GM21447 (cell line): ENCODE measurements at regions not wholly inside any gene's neighbourhood (a gene's known extent, or its start where the extent isn't known, plus 50 kb on each side); places are given as distances from the start of the nearest gene placed in this dataset.
A peak's percentile ranks its signal among the peaks of the same experiment; 100 is the strongest.
"Not testable (repeated sequence)": the region's sequence is repeated elsewhere in the genome, so short reads cannot be mapped to it uniquely, and the experiment has no call there.

Source experiments
- ATAC-seq: cut with Tn5 transposase; IDR thresholded peaks from one replicate; pipeline ENCODE4 v1.9.1; 2021; ENCODE audit not compliant: unreplicated experiment

DNA sequence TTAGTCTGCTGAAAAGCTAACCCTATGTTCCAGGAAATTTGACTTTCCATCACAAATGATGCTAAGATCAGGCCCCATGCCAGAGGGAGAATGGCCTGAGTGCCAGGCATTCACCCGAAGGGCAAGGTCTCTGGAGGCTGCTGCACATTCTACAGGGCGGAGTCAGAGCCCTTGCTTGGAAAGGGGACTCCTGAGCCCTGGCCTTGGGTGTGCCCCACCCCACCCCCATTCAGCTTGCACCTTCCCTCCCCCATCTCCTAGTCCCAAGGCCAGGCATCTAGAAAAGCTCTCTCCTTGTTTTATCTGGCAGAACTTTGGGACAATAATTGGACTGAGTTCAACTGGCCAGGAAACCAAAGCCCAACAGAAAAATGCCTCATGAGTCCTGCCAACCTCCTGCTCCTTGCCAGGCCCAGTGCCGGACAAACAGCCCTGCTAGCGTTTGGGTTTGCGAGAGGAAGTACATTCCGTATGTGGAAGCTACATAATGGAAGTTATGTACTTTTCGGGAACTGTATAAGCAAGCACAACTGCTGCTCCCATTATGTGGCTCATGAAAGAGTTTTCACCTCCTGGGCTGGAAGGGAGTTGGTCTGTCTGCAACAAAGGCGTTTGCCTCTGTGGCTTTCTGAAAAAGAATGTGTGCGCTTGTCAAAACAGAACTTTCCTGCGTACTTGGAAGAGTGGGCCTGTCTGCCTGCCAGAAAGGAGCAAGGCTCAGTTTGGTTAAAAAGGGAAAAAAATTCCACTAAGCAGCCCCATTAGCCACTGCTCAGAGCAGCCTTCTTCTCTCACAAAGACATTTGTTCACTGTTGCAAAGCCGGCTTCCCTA, 321.5 kb upstream of the CTNNB1 start:
- ATAC-seq, result no peak

DNA sequence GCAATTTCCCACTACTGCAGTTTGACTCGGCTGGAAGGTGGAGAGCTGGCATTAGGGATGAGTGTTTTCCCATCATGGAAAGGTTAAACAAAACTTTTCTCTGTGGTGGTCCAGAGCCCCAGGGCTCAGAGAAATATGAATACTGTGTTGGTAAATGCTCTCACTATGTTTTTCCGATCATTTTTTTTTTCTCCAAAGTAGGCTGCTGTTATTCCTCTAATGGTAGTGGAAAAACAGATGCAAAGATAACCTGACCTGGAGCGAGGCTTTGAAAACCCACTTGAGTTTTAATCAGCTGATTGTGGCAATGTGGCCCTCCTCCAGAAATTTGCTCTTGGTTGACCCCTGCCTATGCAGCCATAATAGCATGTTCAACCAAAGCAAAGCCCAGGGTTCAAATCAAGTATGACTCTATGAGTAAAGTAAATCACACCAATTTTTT, 320.8 kb upstream of the CTNNB1 start:
- no peak for ATAC-seq

DNA sequence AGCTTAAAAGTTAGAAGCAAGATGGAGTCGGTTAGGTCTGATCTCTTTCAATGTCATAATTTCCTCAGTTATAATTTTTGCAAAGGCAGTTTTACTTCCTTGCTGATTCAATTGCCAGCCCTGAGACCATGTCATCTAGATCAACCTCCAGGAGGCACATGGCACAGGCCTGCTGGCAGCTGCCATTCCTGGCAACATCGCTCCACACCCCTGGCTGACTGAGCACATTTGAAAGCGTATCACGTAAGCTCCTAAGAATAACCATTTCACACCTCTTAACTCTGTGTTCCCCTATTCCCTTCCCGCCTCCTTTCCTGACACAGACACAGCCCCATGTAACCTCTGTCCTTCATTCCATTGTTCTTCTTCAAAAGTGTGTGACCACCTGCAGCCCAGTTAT, 313.9 kb upstream of the CTNNB1 start:
- ATAC-seq, result no peak

- no peak for ATAC-seq
Measured at GRCh38 chr3:40886660-40887425, 312.5 kb upstream of the CTNNB1 start.

- no peak for ATAC-seq
Measured at GRCh38 chr3:40891186-40891585, 308.1 kb upstream of the CTNNB1 start.

- no peak for ATAC-seq
Measured at GRCh38 chr3:40895109-40895508, 304.2 kb upstream of the CTNNB1 start.

GRCh38 chr3:40899286-40899712, 300.0 kb upstream of the CTNNB1 start:
- ATAC-seq, result no peak

- ATAC-seq, result no peak
Measured at GRCh38 chr3:40901298-40901697, 298.0 kb upstream of the CTNNB1 start.

- no peak for ATAC-seq
Measured at GRCh38 chr3:40901796-40902195, 297.5 kb upstream of the CTNNB1 start.

GRCh38 chr3:40907907-40908465, 291.3 kb upstream of the CTNNB1 start:
- not testable (repeated sequence) for ATAC-seq

GRCh38 chr3:40908612-40909011, 290.7 kb upstream of the CTNNB1 start:
- ATAC-seq, result no peak

- no peak for ATAC-seq
Measured at GRCh38 chr3:40911264-40911663, 288.0 kb upstream of the CTNNB1 start.

GRCh38 chr3:40911928-40912327, 287.4 kb upstream of the CTNNB1 start:
- peak; percentile 62 for ATAC-seq

DNA sequence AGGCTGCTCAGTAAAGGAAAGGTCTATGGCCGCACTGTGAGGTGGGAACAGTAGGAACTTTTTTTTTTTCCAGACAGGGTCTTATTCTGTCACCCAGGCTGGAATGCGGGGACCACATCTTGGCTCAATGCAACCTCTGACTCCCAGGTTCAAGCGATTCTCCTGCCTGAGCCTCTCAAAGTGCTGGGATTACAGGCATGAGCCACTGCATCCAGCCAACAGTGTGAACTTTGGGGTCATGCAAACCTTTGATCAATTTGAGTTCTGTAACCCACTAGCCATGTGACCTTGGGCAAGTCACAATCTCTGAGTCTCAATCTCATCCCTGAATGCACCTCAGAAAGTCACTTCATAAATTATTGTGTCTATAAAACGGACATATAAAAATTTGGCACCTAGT, 286.8 kb upstream of the CTNNB1 start:
- no peak for ATAC-seq

- no peak for ATAC-seq
Measured at GRCh38 chr3:40913192-40913591, 286.1 kb upstream of the CTNNB1 start.

DNA sequence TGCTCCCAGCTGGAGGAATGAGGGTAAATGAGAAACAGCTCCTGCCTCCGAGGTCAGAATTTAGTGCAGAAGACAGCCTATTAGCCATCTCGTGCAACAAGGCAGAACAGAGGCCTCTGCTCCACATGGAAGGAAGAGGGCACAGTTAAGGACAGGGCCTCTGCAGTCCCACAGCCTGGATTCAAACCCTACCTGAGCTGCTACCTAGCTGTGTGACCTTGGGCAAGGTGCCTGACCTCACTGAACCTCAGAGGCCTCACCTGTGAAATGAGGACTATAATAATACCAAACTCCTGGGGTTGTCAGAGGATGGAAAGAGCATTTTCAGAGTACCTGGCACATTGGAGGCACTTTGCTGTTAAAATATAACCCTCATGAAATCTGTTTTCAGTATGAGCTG, 285.7 kb upstream of the CTNNB1 start:
- no peak for ATAC-seq

GRCh38 chr3:40914475-40914874, 284.8 kb upstream of the CTNNB1 start:
- ATAC-seq, result no peak

GRCh38 chr3:40915346-40915865, 283.9 kb upstream of the CTNNB1 start:
- no peak for ATAC-seq

DNA sequence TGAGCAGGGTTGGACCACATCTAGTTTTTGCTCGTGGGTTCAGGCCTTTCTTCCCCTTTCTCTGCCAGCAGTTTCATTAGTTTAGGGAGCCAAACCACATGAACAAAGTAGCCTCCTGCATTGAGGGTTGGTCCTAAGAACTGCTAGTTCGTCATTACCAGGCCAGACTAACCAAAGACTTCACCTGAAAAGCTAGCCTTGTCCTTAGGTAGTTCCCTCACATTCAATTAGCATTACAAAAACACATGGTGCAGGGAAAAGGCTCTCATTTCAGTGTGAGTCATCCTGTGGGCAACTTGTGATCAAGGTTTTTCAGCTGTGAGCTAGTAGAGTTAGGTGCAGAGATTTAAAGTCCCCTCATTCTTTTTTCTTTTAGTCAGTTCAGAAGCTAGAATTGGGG, 279.3 kb upstream of the CTNNB1 start:
- ATAC-seq, result no peak

DNA sequence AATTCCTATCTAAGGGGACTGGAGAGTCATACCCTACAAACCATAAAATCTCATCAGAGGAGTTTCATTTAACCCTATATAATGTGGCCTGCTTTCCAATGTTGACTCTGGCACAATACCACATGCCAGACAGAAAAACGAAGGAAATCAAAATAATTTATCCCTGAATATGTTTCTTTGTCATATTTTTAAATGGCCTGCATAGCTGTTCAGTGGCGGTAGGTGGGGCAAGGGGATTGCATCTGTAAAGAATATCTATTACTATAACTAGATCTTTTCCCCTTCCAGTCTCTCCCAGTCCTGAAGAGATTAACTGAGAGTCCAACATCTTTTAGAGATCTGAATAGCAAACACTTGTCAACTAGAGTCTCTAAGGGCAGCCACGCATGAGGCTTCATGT, 278.1 kb upstream of the CTNNB1 start:
- ATAC-seq, result no peak

DNA sequence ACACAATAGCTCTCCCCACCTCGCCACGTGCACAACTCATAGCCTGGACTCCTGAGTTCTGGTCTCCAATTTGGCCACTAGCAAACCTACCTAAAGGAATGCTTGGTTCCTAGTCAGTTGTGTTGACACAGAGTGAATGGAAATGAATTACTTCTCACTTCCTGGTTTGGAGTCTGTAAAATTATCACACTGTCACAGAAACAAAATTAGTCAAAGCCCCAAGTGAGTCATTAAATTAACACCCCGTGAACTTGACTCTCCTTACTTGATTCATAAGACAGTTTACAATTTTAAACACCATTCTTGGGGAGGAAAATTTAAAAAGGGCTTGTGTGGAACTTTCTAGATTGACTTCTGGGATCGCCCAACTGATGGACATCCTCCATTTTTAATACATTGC, 276.2 kb upstream of the CTNNB1 start:
- no peak for ATAC-seq

DNA sequence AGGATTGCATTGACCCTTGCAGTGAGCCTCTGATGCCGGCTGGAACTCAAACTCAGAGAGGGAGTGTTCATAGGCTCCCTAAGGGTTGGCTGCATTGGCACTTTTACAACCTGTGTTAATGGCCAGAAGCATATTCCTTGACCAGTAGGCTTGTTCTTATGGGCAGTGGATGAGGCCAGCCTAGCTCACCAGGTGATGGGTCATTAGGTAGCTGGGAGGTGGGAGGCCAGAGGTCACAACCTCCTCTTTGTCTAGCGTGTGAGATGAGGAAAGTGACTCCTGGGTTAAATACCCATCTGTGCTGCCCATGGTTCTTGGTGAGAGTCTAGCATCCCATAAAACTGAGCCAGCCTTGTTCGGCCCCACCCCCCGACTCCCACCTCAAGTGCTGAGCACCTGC, 275.7 kb upstream of the CTNNB1 start:
- no peak for ATAC-seq
